ENCODE measurements at regions not wholly inside any gene's neighbourhood (a gene's known extent, or its start where the extent isn't known, plus 50 kb on each side); places are given as distances from the start of the nearest gene placed in this dataset.

DNA sequence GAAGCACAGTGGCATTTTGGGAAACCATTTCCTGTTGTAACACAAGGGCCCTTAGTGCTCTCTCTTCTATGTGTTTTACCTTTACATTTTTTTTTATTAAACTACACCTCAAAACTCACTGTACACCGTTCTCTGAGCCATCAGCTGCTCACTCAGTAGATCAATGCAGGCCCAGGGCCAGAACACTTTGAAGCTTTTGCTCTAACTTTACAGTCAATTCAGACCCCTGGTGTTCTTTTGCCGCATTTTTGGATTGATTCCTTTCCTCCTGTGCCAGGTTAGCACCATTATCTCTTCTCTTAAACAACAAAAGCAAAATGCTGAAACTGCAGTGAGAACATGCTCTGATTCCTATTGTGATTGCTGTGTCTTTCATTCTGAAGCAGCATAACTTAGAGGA is 269.8 kb upstream of the RGMB start (continued):
- TF ChIP-seq, protein P1, sequence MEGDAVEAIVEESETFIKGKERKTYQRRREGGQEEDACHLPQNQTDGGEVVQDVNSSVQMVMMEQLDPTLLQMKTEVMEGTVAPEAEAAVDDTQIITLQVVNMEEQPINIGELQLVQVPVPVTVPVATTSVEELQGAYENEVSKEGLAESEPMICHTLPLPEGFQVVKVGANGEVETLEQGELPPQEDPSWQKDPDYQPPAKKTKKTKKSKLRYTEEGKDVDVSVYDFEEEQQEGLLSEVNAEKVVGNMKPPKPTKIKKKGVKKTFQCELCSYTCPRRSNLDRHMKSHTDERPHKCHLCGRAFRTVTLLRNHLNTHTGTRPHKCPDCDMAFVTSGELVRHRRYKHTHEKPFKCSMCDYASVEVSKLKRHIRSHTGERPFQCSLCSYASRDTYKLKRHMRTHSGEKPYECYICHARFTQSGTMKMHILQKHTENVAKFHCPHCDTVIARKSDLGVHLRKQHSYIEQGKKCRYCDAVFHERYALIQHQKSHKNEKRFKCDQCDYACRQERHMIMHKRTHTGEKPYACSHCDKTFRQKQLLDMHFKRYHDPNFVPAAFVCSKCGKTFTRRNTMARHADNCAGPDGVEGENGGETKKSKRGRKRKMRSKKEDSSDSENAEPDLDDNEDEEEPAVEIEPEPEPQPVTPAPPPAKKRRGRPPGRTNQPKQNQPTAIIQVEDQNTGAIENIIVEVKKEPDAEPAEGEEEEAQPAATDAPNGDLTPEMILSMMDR (IDR thresholded peaks at IDR 0.05) = no peak
- no peak for TF ChIP-seq AR (CRISPR knock-in tag; IDR thresholded peaks at IDR 0.05)
- TF ChIP-seq SMAD3 (CRISPR knock-in tag; IDR thresholded peaks at IDR 0.05; ENCODE audit: borderline replicate concordance) = no peak
- no peak for TF ChIP-seq NFATC4 (CRISPR knock-in tag; IDR thresholded peaks at IDR 0.05)
- TF ChIP-seq ZNF671 (CRISPR knock-in tag; IDR thresholded peaks at IDR 0.05) = no peak
- no peak for TF ChIP-seq ZNF138 (CRISPR knock-in tag; conservative IDR thresholded peaks at IDR 0.05)
- no peak for TF ChIP-seq ETV6 (CRISPR knock-in tag; IDR thresholded peaks at IDR 0.05)
- TF ChIP-seq TCF7 (CRISPR knock-in tag; IDR thresholded peaks at IDR 0.05; ENCODE audit: low read depth) = no peak
- no peak for TF ChIP-seq ESRRA (CRISPR knock-in tag; IDR thresholded peaks at IDR 0.05; ENCODE audit: borderline replicate concordance)
- TF ChIP-seq, protein P2, sequence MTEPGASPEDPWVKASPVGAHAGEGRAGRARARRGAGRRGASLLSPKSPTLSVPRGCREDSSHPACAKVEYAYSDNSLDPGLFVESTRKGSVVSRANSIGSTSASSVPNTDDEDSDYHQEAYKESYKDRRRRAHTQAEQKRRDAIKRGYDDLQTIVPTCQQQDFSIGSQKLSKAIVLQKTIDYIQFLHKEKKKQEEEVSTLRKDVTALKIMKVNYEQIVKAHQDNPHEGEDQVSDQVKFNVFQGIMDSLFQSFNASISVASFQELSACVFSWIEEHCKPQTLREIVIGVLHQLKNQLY (CRISPR knock-in tag; IDR thresholded peaks at IDR 0.05) = no peak
- no peak for TF ChIP-seq RORB (CRISPR knock-in tag; IDR thresholded peaks at IDR 0.05)
- TF ChIP-seq, protein P3, sequence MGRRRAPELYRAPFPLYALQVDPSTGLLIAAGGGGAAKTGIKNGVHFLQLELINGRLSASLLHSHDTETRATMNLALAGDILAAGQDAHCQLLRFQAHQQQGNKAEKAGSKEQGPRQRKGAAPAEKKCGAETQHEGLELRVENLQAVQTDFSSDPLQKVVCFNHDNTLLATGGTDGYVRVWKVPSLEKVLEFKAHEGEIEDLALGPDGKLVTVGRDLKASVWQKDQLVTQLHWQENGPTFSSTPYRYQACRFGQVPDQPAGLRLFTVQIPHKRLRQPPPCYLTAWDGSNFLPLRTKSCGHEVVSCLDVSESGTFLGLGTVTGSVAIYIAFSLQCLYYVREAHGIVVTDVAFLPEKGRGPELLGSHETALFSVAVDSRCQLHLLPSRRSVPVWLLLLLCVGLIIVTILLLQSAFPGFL (CRISPR knock-in tag; IDR thresholded peaks at IDR 0.05; ENCODE audit: borderline replicate concordance) = no peak

DNA sequence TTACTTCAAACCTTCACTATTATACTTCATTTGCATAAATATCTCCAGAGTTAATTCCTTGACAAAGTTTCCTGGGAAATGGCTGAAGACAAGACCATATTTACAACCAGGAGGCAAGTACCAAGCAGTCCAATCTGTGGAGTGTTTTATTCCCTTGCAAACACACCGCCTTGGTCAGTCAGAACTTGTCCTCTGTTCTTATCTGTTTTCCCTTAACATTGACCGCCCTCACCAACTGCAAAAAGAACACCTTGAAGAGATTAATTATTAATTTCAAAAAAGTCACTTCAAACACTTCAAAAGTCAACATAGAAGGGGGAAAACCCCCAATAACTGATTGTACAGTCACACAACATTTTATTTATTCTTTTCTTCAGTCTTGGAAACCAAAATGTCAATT is 269.0 kb upstream of the RGMB start:
- Mint-ChIP-seq H3K36me3 (0 out of 2 replicates have a peak, but pooled peaks cover 3% of the 10 kb centered on the region), H3K4me1 (peaks cover 23% of the 10 kb centered on the region), H3K4me3 (no peak overlapping the region), H3K9me3 (peaks cover 11% of the 10 kb centered on the region), H3K27ac (no peak overlapping the region), H3K27me3 (ENCODE audit: low read depth) (no peaks in the 10 kb centered on the region)
- DNase-seq (ENCODE audit: low spot score) (no peak), ATAC-seq (no peak)
- POLR2A ChIA-PET = no interaction called here
- CTCF ChIA-PET = no interaction called here
- TF ChIP-seq CREB1 (CRISPR knock-in tag; IDR thresholded peaks at IDR 0.05) (no peak), FOXP1 (CRISPR knock-in tag; IDR thresholded peaks at IDR 0.05; ENCODE audit: borderline replicate concordance) (no peak), ZNF121 (CRISPR knock-in tag; IDR thresholded peaks at IDR 0.05) (no peak), NR1H2 (CRISPR knock-in tag; IDR thresholded peaks at IDR 0.05) (no peak), E2F1 (CRISPR knock-in tag; IDR thresholded peaks at IDR 0.05) (no peak), ARID4B (CRISPR knock-in tag; IDR thresholded peaks at IDR 0.05; ENCODE audit: borderline replicate concordance) (no peak), SOX15 (CRISPR knock-in tag; IDR thresholded peaks at IDR 0.05) (no peak), CREM (CRISPR knock-in tag; IDR thresholded peaks at IDR 0.05) (no peak)
- TF ChIP-seq, protein P1 (IDR thresholded peaks at IDR 0.05) = no peak
- TF ChIP-seq, protein P4, sequence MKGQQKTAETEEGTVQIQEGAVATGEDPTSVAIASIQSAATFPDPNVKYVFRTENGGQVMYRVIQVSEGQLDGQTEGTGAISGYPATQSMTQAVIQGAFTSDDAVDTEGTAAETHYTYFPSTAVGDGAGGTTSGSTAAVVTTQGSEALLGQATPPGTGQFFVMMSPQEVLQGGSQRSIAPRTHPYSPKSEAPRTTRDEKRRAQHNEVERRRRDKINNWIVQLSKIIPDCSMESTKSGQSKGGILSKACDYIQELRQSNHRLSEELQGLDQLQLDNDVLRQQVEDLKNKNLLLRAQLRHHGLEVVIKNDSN (CRISPR knock-in tag; IDR thresholded peaks at IDR 0.05) = no peak

Measured in WTC11 (cell line).